ENCODE measurements at regions not wholly inside any gene's neighbourhood (a gene's known extent, or its start where the extent isn't known, plus 50 kb on each side); places are given as distances from the start of the nearest gene placed in this dataset.

DNA sequence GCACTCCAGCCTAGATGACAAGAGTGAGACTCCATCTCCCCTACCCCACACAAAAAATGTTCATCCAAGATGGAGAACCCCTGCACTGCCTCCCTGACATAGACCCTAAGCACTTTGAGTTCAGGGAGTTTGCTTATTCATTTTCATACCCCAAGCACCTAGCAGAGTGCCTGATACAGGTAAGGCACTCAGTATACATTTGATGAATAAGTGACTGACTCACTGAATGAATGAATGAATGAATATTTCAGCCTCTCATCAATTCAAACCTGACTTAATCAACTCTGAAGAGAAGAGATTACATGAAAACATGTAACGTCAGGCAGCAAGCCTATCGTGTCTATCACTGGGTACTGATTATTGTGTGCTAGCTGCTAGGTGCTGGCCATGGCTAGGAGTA is 121.3 kb upstream of the GADD45A start:
- no peaks in the 10 kb centered on the region for H3K9me3 ChIP-seq (ENCODE audit: low read depth)
- H3K27me3 ChIP-seq: no peaks in the 10 kb centered on the region
- no peak for DNase-seq (ENCODE audit: low read depth in 1 of 2, low spot score in 1 of 2)
- no peak overlapping the region for H3K4me3 ChIP-seq
- no peak overlapping the region for H3K27ac ChIP-seq
- H3K36me3 ChIP-seq: no peaks in the 10 kb centered on the region
- no peaks in the 10 kb centered on the region for H3K4me1 ChIP-seq (ENCODE audit: low read depth)
- no peak for TF ChIP-seq CTCF (IDR thresholded peaks at IDR 0.05; ENCODE audit: low read depth, low read length)

DNA sequence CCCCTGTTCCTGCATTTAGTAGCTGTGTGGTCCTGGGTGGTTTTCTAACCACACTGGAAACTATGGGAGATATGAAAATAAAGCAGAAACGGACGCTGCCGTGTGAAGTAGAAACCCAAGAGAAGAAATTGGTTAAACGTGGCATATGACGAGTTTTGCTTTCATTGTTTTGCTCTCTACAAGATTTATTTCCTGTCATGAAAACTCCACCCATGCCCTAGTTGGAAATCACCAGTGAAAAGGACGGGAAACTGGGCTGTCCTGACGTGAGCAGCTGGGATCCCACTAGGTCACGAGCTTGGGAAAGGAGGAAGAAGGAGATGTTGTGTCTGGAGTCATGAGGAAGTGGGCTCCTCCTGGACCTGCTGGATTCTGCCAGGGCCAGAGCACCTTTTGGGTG is 120.8 kb upstream of the GADD45A start:
- no peak for TF ChIP-seq CTCF (IDR thresholded peaks at IDR 0.05; ENCODE audit: low read depth, low read length)
- Histone ChIP-seq H3K4me3 (no peak overlapping the region), H3K9me3 (ENCODE audit: low read depth) (no peaks in the 10 kb centered on the region), H3K4me1 (ENCODE audit: low read depth) (no peaks in the 10 kb centered on the region), H3K27me3 (no peaks in the 10 kb centered on the region), H3K27ac (no peak overlapping the region), H3K36me3 (no peaks in the 10 kb centered on the region)
- DNase-seq (ENCODE audit: low read depth in 1 of 2, low spot score in 1 of 2): no peak

- Histone ChIP-seq H3K4me3 (no peak overlapping the region), H3K27ac (no peak overlapping the region), H3K27me3 (no peaks in the 10 kb centered on the region), H3K36me3 (no peaks in the 10 kb centered on the region), H3K4me1 (ENCODE audit: low read depth) (no peaks in the 10 kb centered on the region), H3K9me3 (ENCODE audit: low read depth) (no peaks in the 10 kb centered on the region)
- no peak for TF ChIP-seq CTCF (IDR thresholded peaks at IDR 0.05; ENCODE audit: low read depth, low read length)
- peak in 1 of 2 donors; percentile 27 for DNase-seq (ENCODE audit: low read depth in 1 of 2, low spot score in 1 of 2)
Measured at GRCh38 chr1:67566803-67567377, 118.1 kb upstream of the GADD45A start.

DNA sequence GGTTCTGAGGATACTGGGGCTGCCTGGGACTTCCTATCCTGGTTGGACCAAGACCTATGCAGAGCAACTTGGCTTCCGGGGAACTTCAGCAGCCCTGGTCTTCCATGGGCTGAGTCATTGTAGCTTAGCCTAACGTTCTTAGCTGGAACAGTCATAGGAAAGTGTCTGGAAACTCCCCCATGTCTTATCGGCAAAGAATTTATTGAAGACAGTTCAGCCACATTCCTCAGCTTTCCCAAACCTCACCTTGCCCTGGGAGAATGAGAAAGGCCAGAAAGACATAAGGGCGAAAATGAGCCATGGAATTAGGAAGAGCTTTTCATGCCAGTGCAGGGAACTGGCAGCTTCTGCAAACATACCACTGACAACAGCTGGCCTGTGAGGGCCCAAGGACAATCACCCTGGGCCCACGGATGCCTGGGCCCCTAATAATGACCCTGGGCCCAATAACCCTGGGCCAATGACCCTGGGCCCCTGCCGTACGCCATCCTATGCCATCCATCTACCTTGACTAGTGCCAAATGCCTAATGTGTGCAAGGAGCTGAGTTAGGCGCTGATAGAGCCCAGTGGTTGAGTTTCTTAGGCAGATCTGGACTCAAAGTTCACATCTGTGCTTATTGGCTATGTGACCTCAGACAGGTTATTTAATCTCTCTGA is 114.4 kb upstream of the GADD45A start:
- DNase-seq (ENCODE audit: low read depth in 1 of 2, low spot score in 1 of 2): peak in 1 of 2 donors; percentile 91
- no peak overlapping the region for H3K27ac ChIP-seq
- no peaks in the 10 kb centered on the region for H3K9me3 ChIP-seq (ENCODE audit: low read depth)
- H3K4me1 ChIP-seq (ENCODE audit: low read depth): no peaks in the 10 kb centered on the region
- H3K4me3 ChIP-seq: no peak overlapping the region
- H3K27me3 ChIP-seq: no peaks in the 10 kb centered on the region
- no peaks in the 10 kb centered on the region for H3K36me3 ChIP-seq
- TF ChIP-seq CTCF (IDR thresholded peaks at IDR 0.05; ENCODE audit: low read depth, low read length): no peak

DNA sequence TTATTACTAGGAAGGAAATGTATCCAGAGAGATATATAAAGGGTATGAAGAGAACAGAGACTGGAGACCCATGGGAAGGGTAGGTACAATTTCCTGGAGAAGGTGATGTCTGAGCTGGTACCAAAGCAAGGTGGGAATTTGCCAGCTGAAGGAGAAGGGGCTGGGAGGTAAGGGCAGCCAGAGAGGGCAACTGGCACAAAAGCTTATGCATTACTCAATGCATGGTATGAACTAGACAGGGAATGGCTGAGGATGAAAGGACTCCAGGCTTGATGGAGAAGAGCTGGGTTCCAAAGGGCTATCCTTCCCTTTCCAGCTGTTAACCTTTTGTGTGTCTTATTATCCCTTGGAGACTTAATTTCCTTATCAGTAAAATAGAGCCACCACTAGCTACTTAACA is 113.6 kb upstream of the GADD45A start:
- H3K4me3 ChIP-seq: no peak overlapping the region
- no peak for DNase-seq (ENCODE audit: low read depth in 1 of 2, low spot score in 1 of 2)
- TF ChIP-seq CTCF (IDR thresholded peaks at IDR 0.05; ENCODE audit: low read depth, low read length): no peak
- H3K36me3 ChIP-seq: no peaks in the 10 kb centered on the region
- H3K27ac ChIP-seq: no peak overlapping the region
- H3K27me3 ChIP-seq: no peaks in the 10 kb centered on the region
- H3K9me3 ChIP-seq (ENCODE audit: low read depth): no peaks in the 10 kb centered on the region
- no peaks in the 10 kb centered on the region for H3K4me1 ChIP-seq (ENCODE audit: low read depth)
